ENCODE measurements at regions not wholly inside any gene's neighbourhood (a gene's known extent, or its start where the extent isn't known, plus 50 kb on each side); places are given as distances from the start of the nearest gene placed in this dataset.

DNA sequence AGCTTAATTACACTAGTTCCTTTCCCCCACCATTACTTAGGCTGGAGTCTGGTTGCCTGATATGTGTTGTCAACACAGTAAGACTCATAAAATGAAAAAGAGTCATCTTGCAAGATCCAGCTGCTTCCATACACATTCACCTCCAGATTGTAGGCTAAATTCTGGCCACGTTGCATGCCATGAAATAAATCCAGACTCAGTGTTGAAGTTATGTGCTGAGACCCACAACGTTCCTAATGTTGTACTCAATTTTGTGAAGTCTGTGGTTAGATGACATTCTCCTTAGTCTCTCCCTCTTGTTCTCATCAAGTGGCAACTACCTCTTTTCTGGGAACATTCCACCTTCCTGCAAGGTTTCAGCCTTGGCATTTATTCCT, 212.3 kb downstream of the LMBRD1 start:
- WGBS, 2 donors, result 48 to 54% methylated on average over 2 of the region's 2 CpGs
- H3K4me1 ChIP-seq, result no peaks in the 10 kb centered on the region
- no peak overlapping the region for H3K4me3 ChIP-seq
- H3K36me3 ChIP-seq (ENCODE audit: low read depth, missing control alignments), result no peaks in the 10 kb centered on the region
- TF ChIP-seq, protein P1, sequence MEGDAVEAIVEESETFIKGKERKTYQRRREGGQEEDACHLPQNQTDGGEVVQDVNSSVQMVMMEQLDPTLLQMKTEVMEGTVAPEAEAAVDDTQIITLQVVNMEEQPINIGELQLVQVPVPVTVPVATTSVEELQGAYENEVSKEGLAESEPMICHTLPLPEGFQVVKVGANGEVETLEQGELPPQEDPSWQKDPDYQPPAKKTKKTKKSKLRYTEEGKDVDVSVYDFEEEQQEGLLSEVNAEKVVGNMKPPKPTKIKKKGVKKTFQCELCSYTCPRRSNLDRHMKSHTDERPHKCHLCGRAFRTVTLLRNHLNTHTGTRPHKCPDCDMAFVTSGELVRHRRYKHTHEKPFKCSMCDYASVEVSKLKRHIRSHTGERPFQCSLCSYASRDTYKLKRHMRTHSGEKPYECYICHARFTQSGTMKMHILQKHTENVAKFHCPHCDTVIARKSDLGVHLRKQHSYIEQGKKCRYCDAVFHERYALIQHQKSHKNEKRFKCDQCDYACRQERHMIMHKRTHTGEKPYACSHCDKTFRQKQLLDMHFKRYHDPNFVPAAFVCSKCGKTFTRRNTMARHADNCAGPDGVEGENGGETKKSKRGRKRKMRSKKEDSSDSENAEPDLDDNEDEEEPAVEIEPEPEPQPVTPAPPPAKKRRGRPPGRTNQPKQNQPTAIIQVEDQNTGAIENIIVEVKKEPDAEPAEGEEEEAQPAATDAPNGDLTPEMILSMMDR (IDR thresholded peaks at IDR 0.05), result no peak
- TF ChIP-seq POLR2A (IDR thresholded peaks at IDR 0.05), result no peak
- no peaks in the 10 kb centered on the region for H3K9me3 ChIP-seq
- no peak for DNase-seq
- no peaks in the 10 kb centered on the region for H3K27me3 ChIP-seq
- intact Hi-C loops (cut with DNase I; ENCODE audit: low total_unique reads), result no loop called here
- no peak overlapping the region for H3K27ac ChIP-seq

DNA sequence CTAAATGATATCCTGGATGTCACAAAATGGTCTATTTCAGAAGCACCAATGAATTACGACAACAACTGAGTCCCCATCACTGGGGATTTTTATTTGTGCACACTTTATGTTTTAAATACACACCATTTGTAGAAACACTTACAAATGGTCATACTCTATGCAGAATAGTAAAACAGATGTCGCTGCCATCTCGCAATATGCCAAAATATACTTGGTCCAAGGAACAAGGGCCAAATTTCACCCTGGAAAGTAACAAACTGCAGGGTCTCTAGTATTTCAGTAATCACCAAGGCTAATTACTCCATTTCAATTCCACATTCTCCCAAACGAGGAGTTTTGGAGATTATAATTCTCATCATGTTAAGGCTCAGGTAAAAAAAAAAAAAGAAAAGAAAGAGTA, 215.2 kb downstream of the LMBRD1 start:
- H3K9me3 ChIP-seq, result no peaks in the 10 kb centered on the region
- no peak overlapping the region for H3K27ac ChIP-seq
- no peak for DNase-seq
- 85 to 89% methylated on average over 4 of the region's 4 CpGs for WGBS, 2 donors
- no peaks in the 10 kb centered on the region for H3K27me3 ChIP-seq
- no peak overlapping the region for H3K4me3 ChIP-seq
- H3K36me3 ChIP-seq (ENCODE audit: low read depth, missing control alignments), result no peaks in the 10 kb centered on the region
- TF ChIP-seq POLR2A (IDR thresholded peaks at IDR 0.05), result no peak
- TF ChIP-seq, protein P1 (IDR thresholded peaks at IDR 0.05), result no peak
- no peaks in the 10 kb centered on the region for H3K4me1 ChIP-seq
- intact Hi-C loops (cut with DNase I; ENCODE audit: low total_unique reads), result no loop called here

DNA sequence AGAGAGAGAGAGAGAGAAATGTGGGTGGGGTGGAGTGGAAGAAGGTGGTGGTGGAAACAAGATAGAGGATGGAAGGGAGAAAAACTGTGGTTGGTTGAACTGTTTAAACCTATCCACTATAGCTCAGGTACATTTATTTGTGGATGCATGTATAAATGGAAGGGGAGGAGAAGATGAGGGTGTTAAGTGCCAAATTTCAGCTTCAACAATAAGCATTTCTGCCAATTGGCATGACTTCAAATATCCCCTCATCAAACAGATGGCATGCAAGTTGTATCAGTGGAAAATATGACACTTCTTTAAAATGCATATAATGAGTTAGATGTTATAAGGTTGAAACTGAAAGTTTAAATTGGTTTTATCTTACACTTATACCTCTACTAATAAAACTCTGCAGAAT, 216.1 kb downstream of the LMBRD1 start:
- no peak for DNase-seq
- intact Hi-C loops (cut with DNase I; ENCODE audit: low total_unique reads), result no loop called here
- Histone ChIP-seq H3K4me3 (no peak overlapping the region), H3K9me3 (no peaks in the 10 kb centered on the region), H3K27me3 (no peaks in the 10 kb centered on the region), H3K36me3 (ENCODE audit: low read depth, missing control alignments) (no peaks in the 10 kb centered on the region), H3K4me1 (no peaks in the 10 kb centered on the region), H3K27ac (no peak overlapping the region)
- TF ChIP-seq, protein P1 (IDR thresholded peaks at IDR 0.05), result no peak
- TF ChIP-seq POLR2A (IDR thresholded peaks at IDR 0.05), result no peak

DNA sequence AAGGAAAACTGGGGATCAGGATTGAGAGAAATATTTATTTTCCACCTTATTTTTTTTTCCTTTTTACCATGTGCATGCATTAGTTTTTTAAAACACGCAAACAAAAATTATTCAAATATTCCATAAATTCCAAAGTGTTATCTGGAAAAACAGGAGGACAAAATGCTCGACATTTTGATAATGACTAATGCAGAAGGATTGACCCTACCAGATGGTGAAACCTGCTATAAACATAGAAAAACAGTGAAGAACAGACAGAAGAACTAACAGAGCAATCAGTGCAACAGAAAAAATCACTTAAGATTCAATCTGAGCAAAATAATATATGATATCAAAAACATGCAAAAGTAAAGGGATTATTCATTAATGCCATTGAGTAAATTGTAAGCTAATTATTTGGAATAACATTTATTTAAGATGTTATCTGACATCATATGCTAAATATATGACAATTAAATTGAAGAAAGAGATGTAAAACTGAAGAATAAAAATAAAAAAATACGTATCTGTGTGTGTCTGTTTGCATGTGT, 218.4 kb downstream of the LMBRD1 start:
- TF ChIP-seq POLR2A (IDR thresholded peaks at IDR 0.05), result no peak
- TF ChIP-seq, protein P1 (IDR thresholded peaks at IDR 0.05), result no peak
- intact Hi-C loops (cut with DNase I; ENCODE audit: low total_unique reads), result no loop called here
- 49 to 51% methylated on average over 3 of the region's 3 CpGs for WGBS, 2 donors
- H3K27me3 ChIP-seq, result no peaks in the 10 kb centered on the region
- no peaks in the 10 kb centered on the region for H3K36me3 ChIP-seq (ENCODE audit: low read depth, missing control alignments)
- DNase-seq, result no peak
- no peak overlapping the region for H3K27ac ChIP-seq
- H3K4me1 ChIP-seq, result no peaks in the 10 kb centered on the region
- H3K9me3 ChIP-seq, result no peaks in the 10 kb centered on the region
- no peak overlapping the region for H3K4me3 ChIP-seq

DNA sequence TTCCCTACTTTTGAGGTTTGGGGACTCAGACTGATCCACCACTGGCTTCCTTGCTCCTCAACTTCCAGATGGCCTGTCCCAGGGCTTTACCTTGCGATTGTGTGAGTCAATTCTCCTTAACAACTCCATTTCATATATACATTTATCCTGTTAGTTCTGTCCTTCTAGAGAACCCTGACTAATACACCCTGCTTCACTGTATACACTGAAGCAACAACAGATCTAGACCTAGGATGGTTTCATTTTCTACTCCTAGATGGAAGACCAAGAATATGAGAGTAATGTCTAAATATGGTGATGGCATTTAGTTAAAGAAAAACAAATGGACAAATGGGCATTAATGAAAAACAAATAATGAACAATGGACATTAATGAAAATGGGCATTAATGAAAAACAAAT, 225.6 kb downstream of the LMBRD1 start:
- H3K27me3 ChIP-seq, result no peaks in the 10 kb centered on the region
- DNase-seq, result no peak
- H3K36me3 ChIP-seq (ENCODE audit: low read depth, missing control alignments), result no peaks in the 10 kb centered on the region
- intact Hi-C loops (cut with DNase I; ENCODE audit: low total_unique reads), result no loop called here
- H3K27ac ChIP-seq, result no peak overlapping the region
- no peak overlapping the region for H3K4me3 ChIP-seq
- H3K9me3 ChIP-seq, result no peaks in the 10 kb centered on the region
- TF ChIP-seq, protein P1 (IDR thresholded peaks at IDR 0.05), result no peak
- no peak for TF ChIP-seq POLR2A (IDR thresholded peaks at IDR 0.05)
- no peaks in the 10 kb centered on the region for H3K4me1 ChIP-seq
- WGBS, 2 donors, result 93 to 100% methylated on average over 1 of the region's 1 CpG

All from testis (tissue), 2 donors.